ENCODE measurements at regions not wholly inside any gene's neighbourhood (a gene's known extent, or its start where the extent isn't known, plus 50 kb on each side); places are given as distances from the start of the nearest gene placed in this dataset.

- TF ChIP-seq, protein P1, sequence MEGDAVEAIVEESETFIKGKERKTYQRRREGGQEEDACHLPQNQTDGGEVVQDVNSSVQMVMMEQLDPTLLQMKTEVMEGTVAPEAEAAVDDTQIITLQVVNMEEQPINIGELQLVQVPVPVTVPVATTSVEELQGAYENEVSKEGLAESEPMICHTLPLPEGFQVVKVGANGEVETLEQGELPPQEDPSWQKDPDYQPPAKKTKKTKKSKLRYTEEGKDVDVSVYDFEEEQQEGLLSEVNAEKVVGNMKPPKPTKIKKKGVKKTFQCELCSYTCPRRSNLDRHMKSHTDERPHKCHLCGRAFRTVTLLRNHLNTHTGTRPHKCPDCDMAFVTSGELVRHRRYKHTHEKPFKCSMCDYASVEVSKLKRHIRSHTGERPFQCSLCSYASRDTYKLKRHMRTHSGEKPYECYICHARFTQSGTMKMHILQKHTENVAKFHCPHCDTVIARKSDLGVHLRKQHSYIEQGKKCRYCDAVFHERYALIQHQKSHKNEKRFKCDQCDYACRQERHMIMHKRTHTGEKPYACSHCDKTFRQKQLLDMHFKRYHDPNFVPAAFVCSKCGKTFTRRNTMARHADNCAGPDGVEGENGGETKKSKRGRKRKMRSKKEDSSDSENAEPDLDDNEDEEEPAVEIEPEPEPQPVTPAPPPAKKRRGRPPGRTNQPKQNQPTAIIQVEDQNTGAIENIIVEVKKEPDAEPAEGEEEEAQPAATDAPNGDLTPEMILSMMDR (conservative IDR thresholded peaks at IDR 0.05; ENCODE audit: low read length), result no peak
- DNase-seq (ENCODE audit: low read depth), result no peak
- no peak overlapping the region for H3K4me3 ChIP-seq (ENCODE audit: low read length)
Measured at GRCh38 chr20:61050336-61050890, 201.6 kb upstream of the CDH4 start.

GRCh38 chr20:61052195-61052750 lies 199.8 kb upstream of the CDH4 start:
- no peak overlapping the region for H3K4me3 ChIP-seq (ENCODE audit: low read length)

DNA sequence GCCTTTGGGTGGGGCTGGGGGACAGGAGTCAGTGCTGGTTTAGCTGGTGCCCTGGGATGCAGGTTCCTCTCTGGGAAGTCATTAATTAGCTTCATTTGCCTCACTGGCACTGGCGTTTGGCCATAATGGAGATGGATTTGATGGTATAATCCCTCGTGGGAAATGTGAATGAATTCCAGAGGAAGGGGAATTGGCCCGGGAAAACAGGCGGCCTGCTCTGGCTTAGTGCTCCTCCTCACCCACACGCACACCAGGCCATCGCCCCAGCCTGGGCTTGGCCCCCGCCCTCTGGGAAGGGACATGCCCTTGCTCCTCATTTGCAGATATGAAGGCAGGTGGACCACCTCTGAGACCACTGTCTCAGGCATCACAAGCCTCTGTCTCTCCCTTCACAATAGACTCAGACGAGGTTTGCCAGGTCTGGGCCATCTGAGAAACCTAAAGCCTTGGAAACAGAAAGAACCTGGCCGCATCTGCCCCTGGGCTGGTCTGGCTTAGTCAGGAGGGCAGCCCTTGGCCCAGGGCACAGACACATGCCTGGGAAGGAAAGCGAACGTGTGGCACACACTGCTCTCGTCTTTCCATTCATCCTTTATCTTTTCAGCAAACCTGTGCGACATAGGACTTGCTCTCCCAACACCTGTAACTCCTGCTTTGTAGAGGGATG lies 199.2 kb upstream of the CDH4 start:
- no peak overlapping the region for H3K4me3 ChIP-seq (ENCODE audit: low read length)
- TF ChIP-seq, protein P1 (conservative IDR thresholded peaks at IDR 0.05; ENCODE audit: low read length), result no peak
- DNase-seq (ENCODE audit: low read depth), result no peak

More at GRCh38 chr20:61052195-61052750, 199.8 kb upstream of the CDH4 start:
- TF ChIP-seq, protein P1 (conservative IDR thresholded peaks at IDR 0.05; ENCODE audit: low read length), result no peak
- DNase-seq (ENCODE audit: low read depth), result no peak

- no peak overlapping the region for H3K4me3 ChIP-seq (ENCODE audit: low read length)
- no peak for DNase-seq (ENCODE audit: low read depth)
- TF ChIP-seq, protein P1 (conservative IDR thresholded peaks at IDR 0.05; ENCODE audit: low read length), result no peak
Measured at GRCh38 chr20:61053487-61053886, 198.6 kb upstream of the CDH4 start.

- H3K4me3 ChIP-seq (ENCODE audit: low read length), result no peak overlapping the region
- TF ChIP-seq, protein P1 (conservative IDR thresholded peaks at IDR 0.05; ENCODE audit: low read length), result no peak
- no peak for DNase-seq (ENCODE audit: low read depth)
Measured at GRCh38 chr20:61053889-61054288, 198.2 kb upstream of the CDH4 start.

DNA sequence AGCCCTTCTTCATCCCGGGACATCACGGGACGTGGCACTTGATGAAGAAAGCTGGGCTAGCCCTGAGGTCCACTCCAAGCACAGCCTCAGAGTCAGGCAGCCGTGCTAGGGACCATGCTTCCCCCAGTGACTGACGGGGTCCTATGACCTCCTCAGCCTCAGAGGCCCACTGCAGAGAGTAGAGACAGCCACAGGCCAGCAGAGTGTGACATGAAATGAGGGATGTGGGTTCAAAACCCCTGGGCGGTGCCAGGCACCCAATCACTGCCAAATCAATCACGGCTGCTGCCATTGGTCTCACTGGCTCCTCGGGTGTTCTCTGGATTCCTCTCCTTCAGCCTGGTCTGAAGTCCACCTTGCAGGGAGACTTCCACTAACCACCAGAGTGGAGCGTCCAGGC lies 197.7 kb upstream of the CDH4 start:
- TF ChIP-seq, protein P1 (conservative IDR thresholded peaks at IDR 0.05; ENCODE audit: low read length), result no peak
- H3K4me3 ChIP-seq (ENCODE audit: low read length), result no peak overlapping the region
- DNase-seq (ENCODE audit: low read depth), result no peak

All from AG10803 (cell line).